Endothelial cell of umbilical vein (primary cell): ENCODE measurements at regions not wholly inside any gene's neighbourhood (a gene's known extent, or its start where the extent isn't known, plus 50 kb on each side); places are given as distances from the start of the nearest gene placed in this dataset.

ENCODE experiments used
- JUN ChIP-seq: IDR thresholded peaks from 2 replicates; pipeline ENCODE4 v1.6.1; 2011; ENCODE audit warnings: borderline replicate concordance, low read depth; ENCODE audit not compliant: insufficient read length, insufficient read depth
- POLR2A ChIP-seq: IDR thresholded peaks from 2 replicates; pipeline ENCODE4 v1.6.1; 2012; ENCODE audit warnings: low read depth, mild to moderate bottlenecking, control low read depth, low read length
- TF ChIP-seq, protein P1 (sequence below), 2 donors: IDR thresholded peaks; 1 replicate in 1 of 2; 2 replicates in 1 of 2; pipeline ENCODE4 v1.5.1; 2011; ENCODE audit warnings: low read length in 2 of 2, mild to moderate bottlenecking in 2 of 2, moderate library complexity in 2 of 2, control low read depth in 1 of 2, inconsistent platforms in 1 of 2, low read depth in 1 of 2; ENCODE audit not compliant: insufficient read depth in 1 of 2; ENCODE audit errors: extremely low read depth in 1 of 2

DNA sequence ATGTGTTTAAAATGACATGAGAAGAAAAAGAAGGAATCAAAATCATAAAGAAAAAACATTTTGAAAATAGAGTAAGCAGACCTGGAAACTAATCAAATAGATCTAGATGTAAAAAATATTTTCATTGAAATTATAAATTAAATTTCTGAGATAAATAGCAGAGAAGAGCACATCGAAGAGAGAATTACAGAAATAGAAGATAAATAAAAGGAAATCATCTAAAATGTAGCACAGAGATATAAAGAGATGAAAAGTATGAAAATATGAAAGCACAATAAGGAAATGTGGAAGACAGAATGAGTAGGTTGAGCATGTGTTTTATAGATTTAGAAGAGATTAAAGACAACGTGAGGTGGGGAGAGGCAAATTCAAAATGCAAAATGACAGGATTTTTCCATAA lies 130.9 kb upstream of the SEC14L1 start:
- TF ChIP-seq, protein P1, sequence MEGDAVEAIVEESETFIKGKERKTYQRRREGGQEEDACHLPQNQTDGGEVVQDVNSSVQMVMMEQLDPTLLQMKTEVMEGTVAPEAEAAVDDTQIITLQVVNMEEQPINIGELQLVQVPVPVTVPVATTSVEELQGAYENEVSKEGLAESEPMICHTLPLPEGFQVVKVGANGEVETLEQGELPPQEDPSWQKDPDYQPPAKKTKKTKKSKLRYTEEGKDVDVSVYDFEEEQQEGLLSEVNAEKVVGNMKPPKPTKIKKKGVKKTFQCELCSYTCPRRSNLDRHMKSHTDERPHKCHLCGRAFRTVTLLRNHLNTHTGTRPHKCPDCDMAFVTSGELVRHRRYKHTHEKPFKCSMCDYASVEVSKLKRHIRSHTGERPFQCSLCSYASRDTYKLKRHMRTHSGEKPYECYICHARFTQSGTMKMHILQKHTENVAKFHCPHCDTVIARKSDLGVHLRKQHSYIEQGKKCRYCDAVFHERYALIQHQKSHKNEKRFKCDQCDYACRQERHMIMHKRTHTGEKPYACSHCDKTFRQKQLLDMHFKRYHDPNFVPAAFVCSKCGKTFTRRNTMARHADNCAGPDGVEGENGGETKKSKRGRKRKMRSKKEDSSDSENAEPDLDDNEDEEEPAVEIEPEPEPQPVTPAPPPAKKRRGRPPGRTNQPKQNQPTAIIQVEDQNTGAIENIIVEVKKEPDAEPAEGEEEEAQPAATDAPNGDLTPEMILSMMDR (IDR thresholded peaks at IDR 0.05; ENCODE audit: extremely low read depth in 1 of 2, insufficient read depth in 1 of 2, low read depth in 1 of 2, low read length in 2 of 2), result no peak
- TF ChIP-seq POLR2A, result no peak
- no peak for TF ChIP-seq JUN
